ENCODE measurements at regions not wholly inside any gene's neighbourhood (a gene's known extent, or its start where the extent isn't known, plus 50 kb on each side); places are given as distances from the start of the nearest gene placed in this dataset.
"Not testable (repeated sequence)": the region's sequence is repeated elsewhere in the genome, so short reads cannot be mapped to it uniquely, and the experiment has no call there.

DNA sequence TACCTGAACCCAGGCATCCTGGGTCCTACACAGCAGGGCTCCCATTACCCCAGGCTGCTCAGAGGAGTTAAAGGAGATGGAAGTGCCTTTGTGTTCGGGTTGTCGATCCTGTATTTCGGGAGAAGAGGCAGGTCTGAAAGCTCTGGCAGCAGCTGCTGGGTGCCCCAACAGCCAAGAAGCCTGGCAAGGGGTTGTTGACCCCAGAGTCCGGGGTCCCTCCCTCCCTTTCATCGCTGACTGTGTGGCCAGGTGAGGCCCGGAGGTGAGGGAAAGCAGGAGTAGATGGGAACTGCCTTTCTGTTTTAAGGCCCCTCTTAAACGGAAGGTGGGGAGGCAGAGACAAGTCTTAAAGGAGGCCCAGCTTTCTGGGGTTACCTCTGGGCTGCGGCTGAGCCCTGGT lies 106.0 kb upstream of the SYT13 start:
- no peak for DNase-seq (ENCODE audit: low read depth)
- H3K4me3 ChIP-seq (ENCODE audit: low read length): no peak overlapping the region
- TF ChIP-seq CTCF (conservative IDR thresholded peaks at IDR 0.05; ENCODE audit: low read depth, low read length): no peak

DNA sequence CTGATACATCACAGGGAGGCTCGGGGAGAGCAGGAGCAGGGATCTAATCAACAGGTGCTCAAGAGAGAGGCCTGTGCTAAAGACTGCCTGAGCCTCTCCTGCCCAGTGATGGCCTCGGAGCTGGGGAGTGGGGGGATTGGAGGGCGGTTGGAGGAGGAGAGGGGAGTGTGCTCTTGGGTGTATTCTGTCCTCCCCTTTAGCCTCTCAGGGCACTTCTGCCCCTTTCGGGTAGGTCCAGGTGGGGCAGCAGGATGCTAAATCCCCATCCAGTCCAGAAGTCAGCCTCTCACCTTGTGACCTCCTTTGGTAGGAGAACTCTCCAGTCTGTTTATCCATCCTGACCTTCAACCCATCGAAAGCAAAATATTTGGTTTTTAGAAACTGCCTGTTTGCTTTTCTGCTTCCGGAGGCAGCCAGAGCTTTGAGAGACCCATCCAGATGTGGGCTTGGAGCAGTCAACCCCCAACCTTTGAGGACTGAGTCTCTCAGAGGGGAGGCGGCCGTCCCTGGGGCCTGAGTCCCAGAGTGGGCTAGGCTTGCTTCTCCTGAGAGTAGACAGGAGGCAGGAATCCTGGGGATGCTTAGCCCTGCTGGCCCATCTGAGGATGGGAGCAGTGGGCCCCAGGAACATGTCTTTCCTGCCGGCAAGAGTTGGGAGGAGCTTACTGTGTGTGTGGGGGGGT lies 105.2 kb upstream of the SYT13 start:
- no peak overlapping the region for H3K4me3 ChIP-seq (ENCODE audit: low read length)
- TF ChIP-seq CTCF (conservative IDR thresholded peaks at IDR 0.05; ENCODE audit: low read depth, low read length): no peak
- DNase-seq (ENCODE audit: low read depth): no peak

GRCh38 chr11:45390407-45390806 lies 104.3 kb upstream of the SYT13 start:
- no peak for DNase-seq (ENCODE audit: low read depth)
- no peak for TF ChIP-seq CTCF (conservative IDR thresholded peaks at IDR 0.05; ENCODE audit: low read depth, low read length)
- no peak overlapping the region for H3K4me3 ChIP-seq (ENCODE audit: low read length)

DNA sequence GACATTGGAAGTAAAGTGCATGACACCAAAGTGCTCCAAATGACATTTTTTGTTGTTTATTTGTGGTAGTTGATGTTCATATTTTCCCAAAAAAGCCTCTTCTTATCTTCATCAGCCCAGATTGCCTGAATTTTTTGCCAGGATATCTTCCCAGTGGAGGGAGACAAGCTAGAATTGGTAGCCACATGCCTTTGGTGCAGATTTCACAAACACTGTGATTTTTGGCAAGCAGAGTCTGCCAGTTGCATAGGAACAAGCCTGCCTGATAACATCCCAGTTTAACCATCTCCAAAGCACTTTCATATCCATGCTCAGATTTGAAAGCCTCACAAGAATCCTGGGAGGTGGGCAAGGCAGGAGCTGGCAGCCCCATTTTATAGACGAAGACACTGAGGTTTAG lies 102.3 kb upstream of the SYT13 start:
- no peak for TF ChIP-seq CTCF (conservative IDR thresholded peaks at IDR 0.05; ENCODE audit: low read depth, low read length)
- H3K4me3 ChIP-seq (ENCODE audit: low read length): no peak overlapping the region
- no peak for DNase-seq (ENCODE audit: low read depth)

DNA sequence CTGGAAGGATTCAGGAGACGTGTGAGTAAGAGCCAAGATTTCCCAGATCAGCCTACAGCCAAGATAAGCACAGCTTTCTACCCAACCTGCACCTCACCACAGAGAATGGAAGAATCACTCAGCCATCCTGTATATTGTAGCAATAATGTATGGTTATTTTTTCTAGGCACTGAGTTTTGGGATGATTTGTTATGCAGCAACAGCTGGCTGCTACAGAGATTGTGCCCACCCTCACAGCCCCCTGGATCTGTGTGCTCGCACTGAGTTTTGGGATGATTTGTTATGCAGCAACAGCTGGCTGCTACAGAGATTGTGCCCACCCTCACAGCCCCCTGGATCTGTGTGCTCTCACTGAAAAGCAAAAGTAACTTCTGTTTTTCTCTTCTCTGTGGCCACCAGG lies 101.7 kb upstream of the SYT13 start:
- DNase-seq (ENCODE audit: low read depth); H3K4me3 ChIP-seq (ENCODE audit: low read length): not testable (repeated sequence)

DNA sequence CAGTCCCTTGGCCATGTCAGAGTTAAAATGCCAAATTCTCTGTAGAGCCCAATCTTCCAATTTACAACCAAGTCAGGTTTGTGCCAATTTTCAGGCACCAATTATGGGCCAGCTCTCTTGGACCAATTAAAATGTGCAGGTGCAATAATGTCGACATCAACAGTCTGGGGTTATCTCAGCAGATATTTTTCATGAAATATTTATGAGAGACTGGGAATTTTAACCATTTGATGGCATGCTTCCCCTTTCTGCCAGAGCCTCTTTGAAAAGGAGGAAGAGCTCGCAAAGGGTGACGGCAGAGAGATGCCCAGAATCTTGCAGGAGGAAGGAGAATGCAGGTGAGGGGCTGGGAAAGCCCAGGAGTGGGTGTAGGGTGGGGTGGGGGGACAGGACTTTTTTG lies 100.8 kb upstream of the SYT13 start:
- H3K4me3 ChIP-seq (ENCODE audit: low read length): no peak overlapping the region
- DNase-seq (ENCODE audit: low read depth): no peak
- TF ChIP-seq CTCF (conservative IDR thresholded peaks at IDR 0.05; ENCODE audit: low read depth, low read length): no peak

GRCh38 chr11:45385844-45386243 lies 99.7 kb upstream of the SYT13 start:
- no peak for TF ChIP-seq CTCF (conservative IDR thresholded peaks at IDR 0.05; ENCODE audit: low read depth, low read length)
- no peak overlapping the region for H3K4me3 ChIP-seq (ENCODE audit: low read length)
- no peak for DNase-seq (ENCODE audit: low read depth)

Data from retinal pigment epithelial cell (primary cell).